EH (cell line): ENCODE measurements at regions not wholly inside any gene's neighbourhood (a gene's known extent, or its start where the extent isn't known, plus 50 kb on each side); places are given as distances from the start of the nearest gene placed in this dataset.

Source experiments
- DNase-seq: peaks from one replicate; pipeline ENCODE4 v3.0.0-alpha.2; 2015; ENCODE audit warnings: low read depth

- peak; percentile 14 for DNase-seq
Measured at GRCh38 chr15:66947471-66947870, 117.9 kb upstream of the SMAD3 start.

GRCh38 chr15:66948294-66948693 lies 117.1 kb upstream of the SMAD3 start:
- peak; percentile 70 for DNase-seq

GRCh38 chr15:66950114-66950513 lies 115.3 kb upstream of the SMAD3 start:
- DNase-seq: no peak

GRCh38 chr15:66951531-66952320 lies 113.7 kb upstream of the SMAD3 start:
- peak; percentile 25 for DNase-seq

- no peak for DNase-seq
Measured at GRCh38 chr15:66952756-66953522, 112.5 kb upstream of the SMAD3 start.

GRCh38 chr15:66953523-66954229 lies 111.7 kb upstream of the SMAD3 start:
- DNase-seq: no peak

GRCh38 chr15:66954601-66955000 lies 110.8 kb upstream of the SMAD3 start:
- DNase-seq: no peak

- no peak for DNase-seq
Measured at GRCh38 chr15:66955001-66955516, 110.3 kb upstream of the SMAD3 start.

- peak; percentile 50 for DNase-seq
Measured at GRCh38 chr15:66955871-66956585, 109.4 kb upstream of the SMAD3 start.

- DNase-seq: no peak
Measured at GRCh38 chr15:66956672-66957430, 108.6 kb upstream of the SMAD3 start.

GRCh38 chr15:66957431-66957720 lies 108.0 kb upstream of the SMAD3 start:
- DNase-seq: no peak

- DNase-seq: no peak
Measured at GRCh38 chr15:66959066-66959465, 106.3 kb upstream of the SMAD3 start.

- DNase-seq: no peak
Measured at GRCh38 chr15:66959875-66960274, 105.5 kb upstream of the SMAD3 start.

- no peak for DNase-seq
Measured at GRCh38 chr15:66960519-66960918, 104.9 kb upstream of the SMAD3 start.

- DNase-seq: peak; percentile 25
Measured at GRCh38 chr15:66961407-66961884, 104.0 kb upstream of the SMAD3 start.

- DNase-seq: no peak
Measured at GRCh38 chr15:66961901-66962300, 103.5 kb upstream of the SMAD3 start.

GRCh38 chr15:66962522-66962921 lies 102.9 kb upstream of the SMAD3 start:
- DNase-seq: no peak

GRCh38 chr15:66963084-66963483 lies 102.3 kb upstream of the SMAD3 start:
- no peak for DNase-seq

GRCh38 chr15:66963710-66964109 lies 101.7 kb upstream of the SMAD3 start:
- DNase-seq: no peak

- DNase-seq: no peak
Measured at GRCh38 chr15:66964111-66964738, 101.2 kb upstream of the SMAD3 start.

- no peak for DNase-seq
Measured at GRCh38 chr15:66964791-66965190, 100.6 kb upstream of the SMAD3 start.
